Hindlimb muscle (tissue), 1 donor: ENCODE measurements at regions not wholly inside any gene's neighbourhood (a gene's known extent, or its start where the extent isn't known, plus 50 kb on each side); places are given as distances from the start of the nearest gene placed in this dataset.
"Not testable (repeated sequence)": the region's sequence is repeated elsewhere in the genome, so short reads cannot be mapped to it uniquely, and the experiment has no call there.

Experiments
- DNase-seq: peaks from one replicate; pipeline ENCODE4 v3.0.0-alpha.2; 2013

DNA sequence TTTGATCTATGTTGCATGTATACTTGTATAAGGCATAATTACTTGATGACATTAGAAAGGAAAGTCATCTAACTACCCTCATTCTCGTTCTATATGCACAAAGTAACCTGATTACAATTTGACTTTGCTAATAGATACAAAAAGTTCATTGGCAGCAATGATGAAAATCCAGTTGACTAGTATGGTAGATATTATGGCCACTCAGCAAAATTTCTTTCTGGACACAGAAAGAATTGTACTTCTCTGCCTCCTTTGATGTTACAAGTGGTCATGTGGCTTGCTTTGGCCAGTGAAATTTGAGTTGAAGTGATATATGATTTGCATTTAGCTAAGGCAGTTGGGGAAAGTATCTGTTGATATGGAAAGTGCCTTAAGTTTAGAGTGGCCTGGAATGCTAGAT lies 723.7 kb upstream of the ARRDC3 start:
- no peak for DNase-seq

DNA sequence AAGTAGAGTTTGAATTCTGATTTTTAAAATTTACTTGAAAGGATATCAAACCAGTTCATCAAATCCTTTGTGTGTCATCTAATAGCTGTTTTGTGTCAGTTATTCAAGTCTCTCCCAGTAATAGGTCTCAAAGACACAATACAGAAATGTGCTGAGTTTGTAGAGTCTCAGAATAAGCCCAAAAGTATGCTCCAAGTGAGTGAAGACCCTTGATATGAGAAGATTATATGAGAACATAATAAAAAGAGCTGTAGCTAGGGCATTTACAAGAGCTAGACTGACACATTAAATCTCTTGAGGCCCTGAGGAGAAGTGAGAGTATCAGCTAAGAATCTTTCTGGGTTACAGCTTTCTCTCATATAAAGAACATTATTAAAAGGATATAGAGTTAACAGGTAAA lies 721.0 kb upstream of the ARRDC3 start:
- DNase-seq: no peak

DNA sequence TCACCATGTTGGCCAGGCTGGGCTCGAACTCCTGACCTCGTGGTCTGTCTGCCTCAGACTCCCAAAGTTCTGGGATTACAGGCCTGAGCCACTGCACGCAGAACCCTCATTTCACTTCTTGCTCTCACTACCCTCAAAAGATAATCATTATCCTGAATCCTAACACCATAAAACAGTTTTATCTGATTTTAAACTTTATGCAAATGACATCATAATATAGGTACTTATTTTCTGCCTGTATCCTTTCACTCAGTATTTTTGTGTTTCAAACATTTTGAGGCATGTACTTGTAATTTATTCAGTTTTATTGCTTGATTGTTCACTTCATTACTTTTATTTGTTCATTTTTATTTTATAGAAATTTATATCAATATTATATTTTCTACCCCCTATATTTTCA lies 719.2 kb upstream of the ARRDC3 start:
- no peak for DNase-seq

DNA sequence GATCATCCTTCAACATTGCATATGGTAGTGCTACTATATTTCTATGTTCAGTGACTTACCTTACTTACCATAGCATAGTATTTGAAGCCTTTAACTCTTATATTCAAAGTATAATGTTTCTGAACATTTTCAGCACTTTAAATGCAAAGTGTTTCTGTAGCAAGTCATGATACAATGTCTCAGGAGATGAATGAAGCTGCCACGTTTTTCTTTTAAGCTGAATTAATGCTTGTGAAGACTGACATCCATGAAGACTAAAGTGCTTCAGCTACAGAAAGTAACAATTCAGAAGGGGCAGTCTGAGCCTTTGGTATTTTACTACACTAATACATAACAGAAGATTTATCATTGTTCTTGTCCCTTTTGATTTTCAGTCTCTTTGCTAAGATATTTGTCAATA lies 709.1 kb upstream of the ARRDC3 start:
- DNase-seq: no peak

DNA sequence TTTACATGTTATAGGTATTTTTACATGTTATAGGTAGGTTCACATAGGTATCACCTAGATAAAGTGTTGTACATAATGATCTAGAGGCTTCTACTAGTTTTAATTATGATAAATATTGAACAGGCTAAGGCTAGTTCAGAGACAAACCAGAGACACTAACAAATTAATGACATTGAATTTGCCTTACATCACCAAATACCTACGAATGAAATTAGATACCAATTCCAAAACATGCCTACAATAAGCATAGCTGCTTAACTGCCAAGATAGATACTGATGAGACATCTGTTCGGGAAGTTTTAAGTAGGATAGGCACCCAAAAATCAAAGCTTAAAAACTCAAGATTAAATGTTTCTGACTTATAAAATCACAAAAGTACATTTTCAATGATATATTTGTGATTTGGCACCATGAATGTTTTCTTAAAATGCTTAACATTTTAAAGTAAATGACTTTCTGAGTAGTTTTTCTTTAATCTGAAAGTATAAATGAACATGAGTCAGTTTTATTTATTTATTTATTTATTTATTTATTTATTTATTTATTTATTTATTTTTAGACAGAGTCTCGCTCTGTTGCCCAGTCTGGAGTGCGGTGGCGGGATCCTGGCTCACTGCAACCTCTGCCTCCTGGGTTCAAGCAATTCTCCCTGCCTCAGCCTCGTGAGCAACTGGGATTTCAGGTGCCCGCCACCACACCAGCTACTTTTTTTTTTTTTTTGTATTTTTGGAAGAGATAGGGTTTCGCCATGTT lies 703.1 kb upstream of the ARRDC3 start:
- DNase-seq: no peak

DNA sequence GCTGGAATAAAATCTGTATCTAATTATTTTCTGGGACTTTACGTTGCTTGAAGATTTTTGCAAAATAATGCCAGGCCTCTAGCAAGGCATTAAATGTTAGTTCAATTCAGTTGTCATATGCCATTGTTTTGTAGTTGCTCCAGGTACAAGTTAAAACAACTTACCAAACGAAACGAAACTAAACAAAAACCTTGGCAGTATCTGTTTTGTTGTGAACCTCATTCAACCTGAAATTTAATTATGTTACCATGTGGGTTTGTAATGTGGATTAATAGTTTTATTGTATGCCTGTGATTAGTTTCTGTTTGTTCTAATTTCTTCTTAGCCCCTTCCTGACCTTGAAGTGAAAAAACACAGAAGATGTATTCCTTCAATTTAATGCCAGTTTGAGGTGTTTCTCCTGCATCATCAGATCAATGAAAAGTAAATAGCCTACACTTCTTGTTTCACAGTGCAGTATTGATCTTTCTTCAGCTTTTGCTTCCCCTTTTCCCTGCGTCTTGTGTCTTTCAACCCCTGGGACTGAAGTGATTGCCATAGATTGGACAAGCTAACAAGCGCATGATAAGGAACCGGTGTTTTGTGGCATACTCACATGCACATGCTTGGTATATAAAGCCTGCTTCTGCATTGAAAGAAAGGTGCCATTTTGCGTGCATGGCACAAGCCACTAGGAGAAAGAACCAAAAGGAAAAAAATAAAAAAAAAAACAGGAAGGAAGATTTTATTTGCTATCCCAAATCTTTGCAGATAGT lies 699.0 kb upstream of the ARRDC3 start:
- peak; percentile 6 for DNase-seq

DNA sequence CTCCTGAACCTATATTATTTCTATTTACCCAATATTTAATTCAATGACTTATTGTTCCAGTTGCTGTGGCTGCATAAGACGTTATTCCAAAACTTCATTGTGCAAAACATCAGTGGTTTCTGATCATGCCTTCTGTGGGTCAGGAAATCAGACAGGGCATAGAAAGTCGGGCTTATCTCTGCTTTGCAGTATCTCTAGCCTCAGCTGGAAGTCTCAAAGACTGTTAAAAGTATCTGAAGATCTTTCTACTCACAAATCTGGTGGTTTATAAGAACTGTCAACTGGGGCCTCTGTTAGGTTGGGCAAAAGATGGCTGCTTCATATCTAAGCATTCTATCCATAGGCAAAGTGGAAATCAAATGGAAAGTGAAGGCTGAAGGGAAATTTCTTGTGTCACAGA lies 687.7 kb upstream of the ARRDC3 start:
- no peak for DNase-seq

DNA sequence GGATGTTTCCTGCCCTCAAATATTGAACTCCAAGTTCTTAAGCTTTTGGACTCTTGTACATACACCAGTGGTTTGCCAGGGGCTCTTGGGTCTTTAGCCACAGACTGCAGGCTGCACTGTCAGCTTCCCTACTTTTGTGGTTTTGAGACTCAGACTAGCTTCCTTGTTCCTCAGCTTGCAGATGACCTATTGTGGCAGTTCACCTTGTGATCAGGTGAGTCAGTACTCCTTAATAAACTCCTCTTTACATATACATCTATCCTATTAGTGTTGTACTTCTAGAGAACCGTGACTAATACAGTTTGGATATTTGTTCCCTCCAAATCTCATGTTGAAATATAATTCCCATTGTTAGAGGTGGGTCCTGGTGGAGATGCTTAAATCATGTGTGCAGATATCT lies 681.9 kb upstream of the ARRDC3 start:
- DNase-seq: no peak

DNA sequence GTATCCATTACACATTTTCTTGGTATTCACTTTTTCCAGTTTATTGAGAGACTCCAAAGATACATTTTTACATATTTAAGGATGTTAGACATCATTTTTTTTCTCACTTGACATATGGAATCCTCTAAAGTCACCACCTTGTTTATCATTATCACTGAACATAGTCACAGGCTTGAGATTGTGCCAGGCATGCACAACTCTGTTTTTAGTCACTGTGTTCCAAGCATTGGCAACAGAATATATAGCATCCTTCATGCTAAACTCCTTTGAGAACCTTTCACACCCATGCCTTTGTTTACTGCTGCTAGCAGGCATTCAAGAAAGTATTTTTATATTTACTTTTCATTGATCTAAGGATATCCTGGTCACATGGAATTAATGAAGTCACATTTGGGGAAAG lies 668.6 kb upstream of the ARRDC3 start:
- no peak for DNase-seq

DNA sequence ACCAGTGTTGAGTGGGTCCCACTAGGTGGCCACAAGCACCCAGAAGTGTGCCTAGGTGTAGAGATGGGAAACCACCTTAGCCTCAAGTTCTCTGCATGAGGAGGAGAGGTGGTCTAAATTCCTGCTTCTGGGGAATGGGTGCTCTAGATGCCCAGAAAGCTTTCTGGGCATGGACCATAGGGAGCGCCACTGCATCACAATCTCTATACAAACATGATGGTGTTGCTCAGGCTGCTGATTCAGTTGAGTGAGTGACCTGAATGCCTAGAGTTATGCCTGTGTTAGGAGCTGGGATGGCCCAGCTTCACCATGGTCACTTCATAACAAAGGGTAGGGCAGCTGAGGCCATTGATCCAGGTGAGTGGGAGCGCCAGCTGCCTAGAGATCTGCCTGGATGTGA lies 667.9 kb upstream of the ARRDC3 start:
- no peak for DNase-seq

DNA sequence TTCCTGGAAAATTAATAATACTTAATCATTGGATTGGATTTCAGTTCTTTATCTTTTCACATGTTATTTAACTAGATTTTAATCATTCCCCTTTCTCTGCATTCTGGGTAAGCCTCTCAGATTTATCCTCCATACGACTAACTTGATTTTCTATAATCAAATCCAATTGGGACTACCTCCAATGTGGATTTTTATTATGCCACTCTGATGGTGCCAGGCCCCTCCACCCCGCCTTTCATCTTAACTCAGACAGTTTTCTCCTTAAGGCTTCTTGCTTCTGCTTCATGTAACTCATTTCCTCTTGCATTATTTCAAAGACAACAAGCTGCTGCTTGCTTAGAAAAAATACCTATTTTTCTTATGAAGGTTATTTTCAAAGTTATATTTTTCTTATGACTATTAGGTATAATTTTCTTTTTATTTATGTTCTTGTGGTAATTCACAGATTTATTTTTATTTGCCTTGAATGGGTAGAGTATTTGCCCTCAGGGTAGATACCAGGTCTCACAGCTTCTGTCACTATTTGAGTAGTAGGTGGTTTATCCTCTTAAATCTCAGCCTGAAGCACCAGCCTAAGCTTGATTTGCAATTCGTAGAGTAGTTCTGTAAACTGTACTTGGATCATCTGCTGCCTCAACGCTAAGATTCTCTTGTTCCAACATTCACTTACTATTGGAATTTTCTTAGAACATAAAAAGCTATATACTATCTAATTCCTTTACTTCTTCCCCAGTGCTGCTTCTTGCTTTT lies 659.0 kb upstream of the ARRDC3 start:
- no peak for DNase-seq

DNA sequence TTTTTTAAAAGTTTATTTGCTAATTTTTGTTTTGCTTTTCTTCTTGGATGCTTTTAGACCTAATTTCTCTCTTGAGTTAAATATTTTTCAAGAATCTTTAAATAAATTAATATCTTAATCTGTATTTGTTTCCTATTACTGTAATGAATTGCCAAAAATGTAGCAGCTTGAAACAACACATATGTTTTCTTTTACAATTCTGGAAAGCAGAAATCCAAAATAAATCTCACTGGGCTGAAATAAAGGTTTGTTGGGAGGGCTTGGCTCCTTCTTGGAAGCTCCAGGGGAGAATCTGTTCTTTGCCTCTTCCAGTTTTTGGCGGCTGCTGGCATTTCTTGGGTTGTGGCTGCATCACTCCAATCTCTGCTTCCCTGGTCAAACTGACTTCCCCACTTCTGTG lies 658.1 kb upstream of the ARRDC3 start:
- DNase-seq: no peak

DNA sequence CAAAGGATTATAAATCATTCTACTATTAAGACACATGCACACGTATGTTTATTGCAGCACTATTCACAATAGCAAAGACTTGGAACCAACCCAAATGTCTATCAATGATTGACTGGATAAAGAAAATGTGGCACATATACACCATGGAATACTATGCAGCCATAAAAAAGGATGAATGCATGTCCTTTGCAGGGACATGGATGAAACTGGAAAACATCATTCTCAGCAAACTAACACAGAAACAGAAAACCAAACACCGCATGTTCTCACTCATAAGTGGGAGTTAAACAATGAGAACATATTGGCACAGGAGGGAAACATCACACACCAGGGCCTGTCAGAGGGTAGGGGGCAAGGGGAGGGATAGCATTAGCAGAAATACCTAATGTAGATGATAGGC lies 646.7 kb upstream of the ARRDC3 start:
- not testable (repeated sequence) for DNase-seq

DNA sequence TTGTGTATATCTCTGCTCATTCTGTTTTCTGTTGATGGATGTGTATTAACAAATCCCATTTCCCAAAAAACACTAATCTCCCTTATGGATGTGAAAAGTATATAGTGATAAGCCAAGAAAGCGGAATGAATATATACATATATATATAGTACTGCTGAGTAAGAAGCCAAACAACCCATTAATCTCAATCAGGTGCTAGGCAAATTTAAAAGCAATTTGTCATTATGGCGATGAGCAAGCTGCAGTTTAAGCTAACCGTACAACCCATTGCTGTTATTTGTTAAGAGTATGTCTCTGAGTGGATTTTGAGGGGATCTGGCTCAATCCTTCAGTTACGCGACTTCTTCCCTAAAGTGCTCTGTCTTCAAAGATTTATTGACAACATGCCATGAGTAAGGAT lies 640.4 kb upstream of the ARRDC3 start:
- DNase-seq: no peak

DNA sequence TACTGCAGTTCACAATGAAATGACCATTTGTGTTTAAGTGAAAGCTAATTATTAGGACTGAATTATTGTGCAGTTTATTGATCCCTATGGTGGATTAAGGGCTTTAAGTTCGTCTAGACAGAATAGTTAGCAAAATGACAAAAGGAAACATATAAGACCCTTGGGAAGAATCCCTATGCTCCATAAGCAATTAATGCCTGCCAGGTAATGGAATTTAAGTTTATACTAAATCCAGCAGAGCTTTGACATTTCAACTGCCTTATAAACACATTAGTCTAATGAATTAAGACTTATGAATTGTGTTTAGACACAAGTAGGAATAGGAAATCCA lies 640.0 kb upstream of the ARRDC3 start:
- no peak for DNase-seq

DNA sequence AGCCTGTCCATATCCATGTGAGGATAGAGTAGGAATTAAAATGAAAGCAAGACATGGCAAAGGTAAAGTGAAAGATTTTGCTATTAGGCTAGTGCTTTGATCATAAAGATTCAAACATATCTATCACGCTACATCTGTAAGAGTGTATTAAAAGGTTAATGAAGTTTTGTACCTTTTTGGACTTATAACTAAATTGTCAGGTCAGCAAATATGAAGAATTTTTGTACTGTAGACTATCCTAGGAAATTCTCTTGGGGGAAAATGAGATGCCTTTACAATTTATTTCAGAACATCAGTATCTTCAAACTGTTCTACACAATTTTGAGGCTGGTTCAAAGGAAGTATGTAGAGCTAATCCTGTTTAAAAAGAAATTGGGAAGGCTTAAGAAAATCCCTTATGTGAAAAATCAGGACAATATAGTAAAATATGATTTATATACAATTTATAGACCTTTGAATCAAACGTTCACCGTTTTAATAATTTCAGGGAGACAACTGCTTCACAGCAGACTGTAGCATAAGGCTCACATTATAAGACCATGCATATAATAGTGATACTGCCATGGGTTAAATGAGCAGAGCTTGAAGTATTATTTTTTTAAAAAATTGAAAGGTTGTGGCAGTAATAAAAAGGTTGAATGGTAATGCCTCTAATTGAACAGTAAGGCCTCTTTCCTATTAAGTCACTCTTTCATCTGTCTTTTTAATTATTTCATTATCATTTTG lies 639.5 kb upstream of the ARRDC3 start:
- DNase-seq: no peak

DNA sequence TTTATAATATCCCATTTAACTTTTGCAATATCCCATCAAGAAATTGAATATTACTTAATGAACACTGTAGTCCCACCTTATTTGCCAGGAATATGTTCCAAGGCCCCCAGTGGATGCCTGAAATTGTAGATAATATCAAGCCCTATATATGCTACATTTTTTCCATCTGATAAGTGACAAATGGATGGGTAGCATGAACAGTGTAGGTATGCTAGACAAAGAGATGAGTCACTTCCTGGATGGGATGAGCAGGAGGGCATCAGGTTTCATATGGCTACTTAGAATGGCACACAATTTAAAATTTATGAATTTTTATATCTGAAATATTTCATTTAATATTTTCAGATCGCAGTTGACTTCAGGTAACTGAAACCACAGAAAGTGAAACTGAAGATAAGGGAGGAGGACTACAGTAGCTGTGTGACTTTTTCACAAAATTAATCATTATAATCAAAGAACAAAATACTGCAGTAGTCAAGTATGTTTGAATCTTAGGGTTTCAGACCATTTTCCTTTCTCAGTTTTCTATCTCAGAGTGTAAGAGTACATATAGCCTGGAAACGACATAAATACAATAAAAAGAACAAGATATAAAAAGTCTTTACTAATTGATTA lies 636.4 kb upstream of the ARRDC3 start:
- DNase-seq: no peak

DNA sequence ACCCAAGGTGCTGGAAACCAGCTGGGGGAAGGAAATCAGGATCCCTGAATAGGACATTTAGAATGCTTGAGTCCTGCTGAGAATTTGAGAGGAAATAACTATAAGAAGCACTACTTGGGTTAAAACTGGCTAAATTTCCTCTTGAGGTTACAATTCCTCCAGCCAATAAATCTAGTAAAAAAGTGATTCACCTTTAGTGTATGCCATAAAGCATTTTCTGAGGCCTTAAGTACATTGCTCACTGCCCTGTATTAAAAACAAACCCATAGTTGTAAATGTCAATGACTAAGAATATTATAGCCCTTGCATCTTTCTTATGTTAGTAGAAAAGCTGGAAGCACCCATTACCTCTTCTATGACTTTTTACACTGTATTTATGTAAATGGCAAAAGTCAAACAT lies 634.7 kb upstream of the ARRDC3 start:
- DNase-seq: no peak

DNA sequence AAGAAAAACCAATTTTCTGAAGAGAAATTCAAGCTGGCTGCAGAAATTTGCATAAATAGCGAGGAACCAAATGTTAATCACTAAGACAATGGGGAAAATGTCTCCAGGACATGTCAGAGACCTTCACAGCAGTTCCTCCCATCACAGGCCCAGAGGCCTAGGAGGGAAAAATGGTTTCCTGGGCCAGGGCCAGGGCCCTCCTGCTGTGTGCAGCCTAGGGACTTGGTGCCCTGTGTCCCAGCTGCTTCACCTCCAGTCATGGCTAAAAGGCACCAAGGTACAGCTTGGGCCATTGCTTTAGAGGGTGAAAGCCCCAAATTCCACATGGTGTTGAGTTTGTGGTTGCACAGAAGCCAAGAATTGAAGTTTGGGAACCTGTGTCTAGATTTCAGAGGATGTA lies 628.7 kb upstream of the ARRDC3 start:
- DNase-seq: not testable (repeated sequence)

DNA sequence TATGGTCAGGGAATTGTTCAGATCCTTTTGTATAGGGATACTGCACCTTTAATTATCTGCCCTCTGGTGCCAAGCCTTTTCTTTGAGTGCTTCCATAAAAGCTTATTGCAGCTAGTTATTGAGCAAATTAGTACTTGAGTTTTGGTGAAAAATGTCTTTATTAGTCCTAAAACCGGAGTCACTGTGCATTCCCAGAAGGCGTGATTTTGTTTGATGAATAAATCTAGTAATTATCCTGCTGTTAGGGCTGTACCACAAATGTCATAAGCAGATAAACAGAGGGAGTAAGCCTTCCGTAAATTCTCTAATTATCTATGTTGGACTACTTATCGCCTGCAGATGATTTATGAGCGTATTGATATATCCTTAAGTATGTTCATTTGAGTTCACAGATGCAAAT lies 620.7 kb upstream of the ARRDC3 start:
- no peak for DNase-seq

DNA sequence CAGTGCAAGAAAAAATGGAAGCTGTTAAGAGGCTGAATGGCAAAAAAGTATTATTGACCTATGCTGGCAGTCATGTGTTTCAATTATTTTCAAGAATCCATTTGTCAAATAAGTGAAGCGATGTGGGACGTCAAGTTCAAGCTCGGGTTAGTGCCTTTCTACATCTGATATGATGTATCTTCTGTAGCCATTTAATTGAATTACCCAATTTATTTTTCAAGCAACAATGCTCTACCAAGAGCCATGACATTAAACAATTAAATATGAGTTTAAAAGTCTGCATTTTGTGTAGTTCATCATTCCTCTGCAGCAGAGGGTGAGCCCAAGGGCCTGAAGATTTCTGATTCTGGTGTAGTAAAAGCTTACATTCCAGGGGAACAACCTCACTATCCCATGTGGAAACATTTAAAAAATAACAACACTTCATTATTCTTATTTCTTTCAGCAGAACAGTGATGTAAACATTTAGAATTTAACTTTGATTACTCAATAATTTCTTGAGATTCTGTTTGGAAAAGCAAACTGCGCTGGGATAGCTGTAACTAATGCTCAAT lies 619.7 kb upstream of the ARRDC3 start:
- no peak for DNase-seq

DNA sequence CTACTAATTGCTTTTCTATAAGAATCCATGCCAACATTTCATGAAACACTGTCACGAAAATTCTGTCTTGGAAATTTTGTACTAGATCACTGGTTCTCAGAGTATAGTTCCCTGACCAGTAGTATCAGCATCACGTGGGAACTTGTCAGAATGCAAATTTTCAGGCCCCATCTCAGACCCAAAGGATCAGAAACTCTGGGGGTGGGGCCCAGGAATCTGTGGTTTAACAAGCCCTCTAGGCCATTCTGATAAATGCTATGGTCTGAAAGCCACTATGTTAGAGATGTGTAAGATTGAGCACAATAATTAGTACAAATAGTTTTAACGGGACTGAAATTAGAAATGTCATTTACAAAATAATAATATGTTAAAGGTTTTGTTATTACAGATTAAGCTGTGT lies 615.7 kb upstream of the ARRDC3 start:
- DNase-seq: no peak
